Activated CD4-positive, alpha-beta memory T cell treated with anti-CD3 and anti-CD28 coated beads, Interleukin-2, amount 10 ng/mL, durations not matched to agents 7 days and 5 days (primary cell): ENCODE measurements at regions not wholly inside any gene's neighbourhood (a gene's known extent, or its start where the extent isn't known, plus 50 kb on each side); places are given as distances from the start of the nearest gene placed in this dataset.
"Not testable (repeated sequence)": the region's sequence is repeated elsewhere in the genome, so short reads cannot be mapped to it uniquely, and the experiment has no call there.

ENCODE experiments used
- CTCF ChIA-PET: fragments of 350-600 bp; sonication (Branson Sonifier 250); formaldehyde crosslinking; loops from one replicate; lab custom pipeline; 2021; ENCODE audit warnings: antibody characterized with exemption, inconsistent platforms; lab: Charles Lee
- POLR2A ChIA-PET: fragments of 350-600 bp; sonication (Branson Sonifier 250); formaldehyde crosslinking; loops from one replicate; lab custom pipeline; 2021; ENCODE audit warnings: antibody characterized with exemption; lab: Charles Lee
- DNase-seq: peaks from one replicate; pipeline ENCODE4 v3.0.0-alpha.2; 2020
- H3K27ac Mint-ChIP-seq: one replicate; pipeline ENCODE4 v1.8.0; 2021; ENCODE audit warnings: mild to moderate bottlenecking, mixed read lengths
- H3K27me3 Mint-ChIP-seq: one replicate; pipeline ENCODE4 v1.8.0; 2021; ENCODE audit warnings: mixed read lengths
- H3K36me3 Mint-ChIP-seq: one replicate; pipeline ENCODE4 v1.8.0; 2021; ENCODE audit warnings: low read depth, mixed read lengths
- H3K4me1 Mint-ChIP-seq: one replicate; pipeline ENCODE4 v1.8.0; 2021; ENCODE audit warnings: mixed read lengths
- H3K4me3 Mint-ChIP-seq: one replicate; pipeline ENCODE4 v1.8.0; 2021; ENCODE audit warnings: mild to moderate bottlenecking, mixed read lengths
- H3K9me3 Mint-ChIP-seq: one replicate; pipeline ENCODE4 v1.8.0; 2021; ENCODE audit warnings: mixed read lengths

- ChIA-PET CTCF (no interaction called here), POLR2A (no interaction called here)
- H3K4me1 Mint-ChIP-seq, result no peaks in the 10 kb centered on the region
- H3K9me3 Mint-ChIP-seq, result no peaks in the 10 kb centered on the region
- H3K4me3 Mint-ChIP-seq, result no peak overlapping the region
- no peak overlapping the region for H3K27ac Mint-ChIP-seq
- no peak for DNase-seq
- no peaks in the 10 kb centered on the region for H3K27me3 Mint-ChIP-seq
- no peaks in the 10 kb centered on the region for H3K36me3 Mint-ChIP-seq
Measured at GRCh38 chr5:97501965-97502305, 318.9 kb upstream of the RIOK2 start.

- no peaks in the 10 kb centered on the region for H3K36me3 Mint-ChIP-seq
- no peaks in the 10 kb centered on the region for H3K9me3 Mint-ChIP-seq
- H3K27ac Mint-ChIP-seq, result no peak overlapping the region
- ChIA-PET CTCF (no interaction called here), POLR2A (no interaction called here)
- H3K27me3 Mint-ChIP-seq, result no peaks in the 10 kb centered on the region
- no peak overlapping the region for H3K4me3 Mint-ChIP-seq
- DNase-seq, result no peak
- H3K4me1 Mint-ChIP-seq, result no peaks in the 10 kb centered on the region
Measured at GRCh38 chr5:97508864-97509263, 325.8 kb upstream of the RIOK2 start.

GRCh38 chr5:97519565-97519964 is 336.5 kb upstream of the RIOK2 start:
- H3K4me3 Mint-ChIP-seq, H3K9me3 Mint-ChIP-seq, H3K27me3 Mint-ChIP-seq, H3K36me3 Mint-ChIP-seq, POLR2A ChIA-PET, H3K27ac Mint-ChIP-seq, CTCF ChIA-PET, H3K4me1 Mint-ChIP-seq, DNase-seq: not testable (repeated sequence)

- CTCF ChIA-PET, H3K9me3 Mint-ChIP-seq, H3K4me3 Mint-ChIP-seq, DNase-seq, H3K27me3 Mint-ChIP-seq, H3K27ac Mint-ChIP-seq, H3K36me3 Mint-ChIP-seq, H3K4me1 Mint-ChIP-seq, POLR2A ChIA-PET: not testable (repeated sequence)
Measured at GRCh38 chr5:97523336-97523735, 340.3 kb upstream of the RIOK2 start.

GRCh38 chr5:97525780-97526179 is 342.7 kb upstream of the RIOK2 start:
- no peak for DNase-seq
- CTCF ChIA-PET, result no interaction called here
- POLR2A ChIA-PET, result no interaction called here

GRCh38 chr5:97528941-97529340 is 345.9 kb upstream of the RIOK2 start:
- no peak overlapping the region for H3K4me3 Mint-ChIP-seq
- no peak for DNase-seq

More at GRCh38 chr5:97525780-97526179, 342.7 kb upstream of the RIOK2 start:
- Mint-ChIP-seq H3K4me3 (no peak overlapping the region), H3K9me3 (no peaks in the 10 kb centered on the region), H3K27ac (no peak overlapping the region), H3K27me3 (no peaks in the 10 kb centered on the region), H3K4me1 (no peaks in the 10 kb centered on the region), H3K36me3 (no peaks in the 10 kb centered on the region)

GRCh38 chr5:97529354-97529985 is 346.4 kb upstream of the RIOK2 start:
- Mint-ChIP-seq H3K4me3 (no peak overlapping the region), H3K4me1 (no peaks in the 10 kb centered on the region), H3K9me3 (no peaks in the 10 kb centered on the region), H3K27ac (no peak overlapping the region), H3K27me3 (no peaks in the 10 kb centered on the region), H3K36me3 (no peaks in the 10 kb centered on the region)
- POLR2A ChIA-PET, result no interaction called here
- CTCF ChIA-PET, result no interaction called here
- no peak for DNase-seq

More at GRCh38 chr5:97528941-97529340, 345.9 kb upstream of the RIOK2 start:
- Mint-ChIP-seq H3K27me3 (no peaks in the 10 kb centered on the region), H3K9me3 (no peaks in the 10 kb centered on the region), H3K27ac (no peak overlapping the region), H3K4me1 (no peaks in the 10 kb centered on the region), H3K36me3 (no peaks in the 10 kb centered on the region)
- POLR2A ChIA-PET, result no interaction called here
- CTCF ChIA-PET, result no interaction called here

- H3K27ac Mint-ChIP-seq, result no peak overlapping the region
- no peaks in the 10 kb centered on the region for H3K36me3 Mint-ChIP-seq
- no peaks in the 10 kb centered on the region for H3K27me3 Mint-ChIP-seq
- H3K4me3 Mint-ChIP-seq, result no peak overlapping the region
- CTCF ChIA-PET, result no interaction called here
- POLR2A ChIA-PET, result no interaction called here
- no peaks in the 10 kb centered on the region for H3K9me3 Mint-ChIP-seq
- no peak for DNase-seq
- H3K4me1 Mint-ChIP-seq, result no peaks in the 10 kb centered on the region
Measured at GRCh38 chr5:97531549-97531948, 348.5 kb upstream of the RIOK2 start.

GRCh38 chr5:97534166-97534565 is 351.1 kb upstream of the RIOK2 start:
- Mint-ChIP-seq H3K4me1 (no peaks in the 10 kb centered on the region), H3K36me3 (no peaks in the 10 kb centered on the region), H3K27me3 (no peaks in the 10 kb centered on the region), H3K27ac (no peak overlapping the region), H3K4me3 (no peak overlapping the region), H3K9me3 (no peaks in the 10 kb centered on the region)
- POLR2A ChIA-PET, result no interaction called here
- CTCF ChIA-PET, result interaction anchor here (0.7 to 1.2 kb wide), 4 partner anchors 16 to 1261 kb away, joined by 3 to 12 read pairs (median 4); no protein-coding TSS in a partner anchor
- DNase-seq, result no peak

GRCh38 chr5:97536683-97537082 is 353.6 kb upstream of the RIOK2 start:
- Mint-ChIP-seq H3K9me3 (no peaks in the 10 kb centered on the region), H3K36me3 (no peaks in the 10 kb centered on the region), H3K27ac (no peak overlapping the region), H3K27me3 (no peaks in the 10 kb centered on the region), H3K4me3 (no peak overlapping the region), H3K4me1 (no peaks in the 10 kb centered on the region)
- CTCF ChIA-PET, result no interaction called here
- POLR2A ChIA-PET, result no interaction called here
- DNase-seq, result no peak

- Mint-ChIP-seq H3K27me3 (no peaks in the 10 kb centered on the region), H3K36me3 (no peaks in the 10 kb centered on the region), H3K4me3 (no peak overlapping the region), H3K9me3 (no peaks in the 10 kb centered on the region), H3K27ac (no peak overlapping the region), H3K4me1 (no peaks in the 10 kb centered on the region)
- DNase-seq, result no peak
- ChIA-PET POLR2A (no interaction called here), CTCF (no interaction called here)
Measured at GRCh38 chr5:97538912-97539311, 355.9 kb upstream of the RIOK2 start.

- Mint-ChIP-seq H3K4me1 (no peaks in the 10 kb centered on the region), H3K27me3 (no peaks in the 10 kb centered on the region), H3K27ac (no peak overlapping the region), H3K4me3 (no peak overlapping the region), H3K36me3 (no peaks in the 10 kb centered on the region), H3K9me3 (no peaks in the 10 kb centered on the region)
- no peak for DNase-seq
- POLR2A ChIA-PET, result no interaction called here
- CTCF ChIA-PET, result no interaction called here
Measured at GRCh38 chr5:97541864-97542263, 358.8 kb upstream of the RIOK2 start.

- Mint-ChIP-seq H3K4me3 (no peak overlapping the region), H3K36me3 (no peaks in the 10 kb centered on the region), H3K27me3 (no peaks in the 10 kb centered on the region), H3K4me1 (peaks cover 1% of the 10 kb centered on the region), H3K27ac (no peak overlapping the region), H3K9me3 (no peaks in the 10 kb centered on the region)
- ChIA-PET POLR2A (no interaction called here), CTCF (no interaction called here)
- DNase-seq, result no peak
Measured at GRCh38 chr5:97542469-97542868, 359.4 kb upstream of the RIOK2 start.

GRCh38 chr5:97543166-97543565 is 360.1 kb upstream of the RIOK2 start:
- no peak overlapping the region for H3K4me3 Mint-ChIP-seq
- no peaks in the 10 kb centered on the region for H3K36me3 Mint-ChIP-seq
- peaks cover 4% of the 10 kb centered on the region for H3K4me1 Mint-ChIP-seq
- ChIA-PET CTCF (no interaction called here), POLR2A (no interaction called here)
- no peaks in the 10 kb centered on the region for H3K27me3 Mint-ChIP-seq
- H3K9me3 Mint-ChIP-seq, result no peaks in the 10 kb centered on the region
- no peak for DNase-seq
- H3K27ac Mint-ChIP-seq, result no peak overlapping the region
